Right lobe of liver (tissue), 4 donors: ENCODE measurements at regions not wholly inside any gene's neighbourhood (a gene's known extent, or its start where the extent isn't known, plus 50 kb on each side); places are given as distances from the start of the nearest gene placed in this dataset.

Experiments used
- POLR2A ChIP-seq: fragments of 450-650 bp; IDR thresholded peaks from one replicate; pipeline ENCODE4 v1.6.1; 2017; ENCODE audit warnings: antibody characterized with exemption, mild to moderate bottlenecking
- TF ChIP-seq, protein P1 (sequence below), 4 donors: fragments of 200-600 bp in 3 of 4; fragments of 450-650 bp in 1 of 4; IDR thresholded peaks; one replicate each; pipeline versions ENCODE4 v1.5.1 to v1.8.0; 2016 to 2022; ENCODE audit warnings: antibody characterized with exemption in 4 of 4, mild to moderate bottlenecking in 2 of 4
- donor health status: DM: no; HTN: no; CAD: no.
- donor health status: DM: no; HTN: no; CAD: no.
- donor health status: DM: no; HTN: yes; CAD: no.

DNA sequence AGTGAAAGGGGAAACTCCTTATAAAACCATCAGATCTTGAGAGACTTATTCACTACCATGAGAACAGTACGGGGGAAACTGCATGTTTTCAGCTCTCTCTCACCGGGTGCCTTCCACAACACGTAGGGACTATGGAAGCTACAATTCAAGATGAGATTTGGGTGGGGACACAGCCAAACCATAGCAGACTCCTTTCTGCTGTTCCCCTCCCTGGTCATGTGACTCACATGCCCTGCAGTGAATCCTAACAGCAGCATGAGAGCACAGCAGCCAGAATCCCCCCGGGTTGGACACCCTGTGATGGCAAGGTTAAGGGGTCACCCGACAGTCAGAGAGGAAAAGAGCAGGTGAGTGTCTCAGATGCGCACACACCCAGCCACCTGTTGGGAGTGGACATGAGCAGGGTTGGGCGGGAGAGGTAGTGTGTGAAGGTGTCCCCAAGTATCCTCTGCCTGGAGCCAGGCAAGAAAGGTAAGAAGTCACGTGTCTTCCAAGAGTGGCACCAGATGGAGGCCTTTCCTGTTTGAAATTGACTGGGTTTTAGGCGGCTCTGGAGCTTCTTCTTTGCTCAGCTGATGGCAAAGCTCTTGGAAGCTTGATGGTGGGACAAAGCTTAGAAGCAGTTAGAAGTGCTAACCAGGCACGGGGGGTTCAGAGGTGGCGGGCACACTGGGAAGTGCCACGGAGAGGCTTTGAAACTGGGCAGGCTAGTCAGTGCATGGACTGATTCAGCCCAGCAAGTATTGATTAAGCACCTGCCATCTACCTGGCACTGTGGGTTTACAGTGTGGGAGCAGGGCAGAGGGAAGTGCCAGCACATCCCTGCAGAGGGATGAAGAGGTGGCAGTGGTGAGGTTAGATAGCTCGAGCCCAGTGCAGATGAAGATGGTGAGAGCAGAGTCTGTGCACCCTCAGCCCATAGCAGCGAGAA is 68.7 kb downstream of the RHOB start:
- TF ChIP-seq POLR2A: no peak
- TF ChIP-seq, protein P1, sequence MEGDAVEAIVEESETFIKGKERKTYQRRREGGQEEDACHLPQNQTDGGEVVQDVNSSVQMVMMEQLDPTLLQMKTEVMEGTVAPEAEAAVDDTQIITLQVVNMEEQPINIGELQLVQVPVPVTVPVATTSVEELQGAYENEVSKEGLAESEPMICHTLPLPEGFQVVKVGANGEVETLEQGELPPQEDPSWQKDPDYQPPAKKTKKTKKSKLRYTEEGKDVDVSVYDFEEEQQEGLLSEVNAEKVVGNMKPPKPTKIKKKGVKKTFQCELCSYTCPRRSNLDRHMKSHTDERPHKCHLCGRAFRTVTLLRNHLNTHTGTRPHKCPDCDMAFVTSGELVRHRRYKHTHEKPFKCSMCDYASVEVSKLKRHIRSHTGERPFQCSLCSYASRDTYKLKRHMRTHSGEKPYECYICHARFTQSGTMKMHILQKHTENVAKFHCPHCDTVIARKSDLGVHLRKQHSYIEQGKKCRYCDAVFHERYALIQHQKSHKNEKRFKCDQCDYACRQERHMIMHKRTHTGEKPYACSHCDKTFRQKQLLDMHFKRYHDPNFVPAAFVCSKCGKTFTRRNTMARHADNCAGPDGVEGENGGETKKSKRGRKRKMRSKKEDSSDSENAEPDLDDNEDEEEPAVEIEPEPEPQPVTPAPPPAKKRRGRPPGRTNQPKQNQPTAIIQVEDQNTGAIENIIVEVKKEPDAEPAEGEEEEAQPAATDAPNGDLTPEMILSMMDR (IDR thresholded peaks at IDR 0.05): no peak
